ENCODE measurements at regions not wholly inside any gene's neighbourhood (a gene's known extent, or its start where the extent isn't known, plus 50 kb on each side); places are given as distances from the start of the nearest gene placed in this dataset.

- TF ChIP-seq EZH2 (IDR thresholded peaks at IDR 0.05) = no peak
- no peak for TF ChIP-seq POLR2AphosphoS5 (IDR thresholded peaks at IDR 0.05; ENCODE audit: borderline replicate concordance, low read depth, low read length)
- TF ChIP-seq FOXP2 (optimal IDR thresholded peaks at IDR 0.05; ENCODE audit: control extremely low read depth, extremely low read length, insufficient read depth) = no peak
These were observed 230.1 kb downstream of the SEC16B start for GRCh38 chr1:177739780-177740179.

All from SK-N-MC (cell line).